HepG2 (cell line): ENCODE measurements at regions not wholly inside any gene's neighbourhood (a gene's known extent, or its start where the extent isn't known, plus 50 kb on each side); places are given as distances from the start of the nearest gene placed in this dataset.

Source experiments
- ATAC-seq: fragments of 200-7000 bp; cut with Tn5 transposase; 3 replicates; pipeline ENCODE4 v1.9.1; 2020; ENCODE audit warnings: mild to moderate bottlenecking, moderate library complexity
- BruUV-seq: library from RNA; stranded (reverse); fragments of 400-500 nt; replicated peaks from 2 replicates; lab custom pipeline; 2021; lab: Mats Ljungman, UMichigan
- CTCF ChIA-PET: fragments of 300-600 bp; formaldehyde crosslinking; extraction: SDS; loops from one replicate; lab custom pipeline; 2021; ENCODE audit warnings: low total read pairs, inconsistent platforms, low intra/inter-chr PET ratio; lab: Yijun Ruan, JAX
- POLR2A ChIA-PET: fragments of 350-600 bp; sonication (Branson Sonifier 250); formaldehyde crosslinking; loops from one replicate; lab custom pipeline; 2020; ENCODE audit warnings: antibody characterized with exemption, inconsistent platforms; lab: Yijun Ruan, JAX
- DNase-seq: peaks from one replicate; pipeline ENCODE4 v3.0.0-alpha.2; 2015; ENCODE audit warnings: low spot score
- FAIRE-seq: peaks from 3 replicates; lab custom pipeline; 2011; peaks lifted over from hg19 to GRCh38; lab: Jason Lieb, UNC
- H2AFZ ChIP-seq: one replicate; pipeline ENCODE4 v1.6.1; 2011; ENCODE audit warnings: low read length, inconsistent platforms
- H3K27ac ChIP-seq: fragments of 300-600 bp; 3 replicates; pipeline ENCODE4 v1.8.0; 2011; ENCODE audit warnings: mixed run types, mild to moderate bottlenecking, mixed read lengths, low read length, inconsistent platforms; ENCODE audit not compliant: insufficient read depth; ENCODE audit errors: extremely low read length
- H3K27me3 ChIP-seq, 2 experiments: fragments of 200-600 bp in 1 of 2; 2 replicates in 1 of 2; 3 replicates in 1 of 2; pipeline versions ENCODE4 v1.6.0 to v1.8.0; 2011; ENCODE audit warnings: low read length in 2 of 2, mild to moderate bottlenecking in 2 of 2, moderate library complexity in 2 of 2, inconsistent platforms in 1 of 2; ENCODE audit not compliant: insufficient read depth in 2 of 2, control insufficient read depth in 1 of 2
- H3K36me3 ChIP-seq, 2 experiments: fragments of 200-600 bp in 1 of 2; replicated peaks in 1 of 2; 2 replicates in 1 of 2; 3 replicates in 1 of 2; pipeline versions ENCODE4 v1.5.1 to v1.8.0; 2011; ENCODE audit warnings: low read length in 2 of 2, inconsistent platforms in 1 of 2; ENCODE audit not compliant: insufficient read depth in 2 of 2, control insufficient read depth in 1 of 2
- H3K4me1 ChIP-seq: 2 replicates; pipeline ENCODE4 v1.5.1; 2012; ENCODE audit warnings: low read length, inconsistent platforms; ENCODE audit not compliant: insufficient read depth
- H3K4me2 ChIP-seq: 2 replicates; pipeline ENCODE4 v1.6.0; 2011; ENCODE audit warnings: low read depth, low read length, inconsistent platforms
- H3K4me3 ChIP-seq, 3 experiments: fragments of 200-600 bp in 1 of 3; sonication (generic), shearing (Covaris generic) in 1 of 3; replicated peaks in 1 of 3; 2 replicates each; pipeline ENCODE4 v1.5.1; 2011 to 2016; ENCODE audit warnings: low read length in 3 of 3, inconsistent platforms in 2 of 3, low read depth in 2 of 3, mild to moderate bottlenecking in 2 of 3, control low read depth in 1 of 3, mixed read lengths in 1 of 3; ENCODE audit not compliant: insufficient read depth in 1 of 3
- H3K79me2 ChIP-seq: one replicate; pipeline ENCODE4 v1.6.1; 2011; ENCODE audit warnings: low read length, inconsistent platforms; ENCODE audit not compliant: insufficient read depth
- H3K9ac ChIP-seq: 2 replicates; pipeline ENCODE4 v1.6.0; 2011; ENCODE audit warnings: mild to moderate bottlenecking, low read depth, low read length, inconsistent platforms; ENCODE audit not compliant: insufficient read depth
- H3K9me3 ChIP-seq: 2 replicates; pipeline ENCODE4 v1.5.1; 2012; ENCODE audit warnings: mild to moderate bottlenecking, low read length
- H4K20me1 ChIP-seq: 2 replicates; pipeline ENCODE4 v1.6.0; 2011; ENCODE audit warnings: inconsistent platforms, mild to moderate bottlenecking, low read length, moderate library complexity; ENCODE audit not compliant: insufficient read depth
- ADNP ChIP-seq: sonication (generic); formaldehyde crosslinking; IDR thresholded peaks from 2 replicates; pipeline ENCODE4 v1.4.0; 2020; ENCODE audit warnings: missing genetic modification reagents
- GTF2F1 ChIP-seq: fragments of 150-350 bp; IDR thresholded peaks from 2 replicates; pipeline ENCODE4 v1.6.1; 2014; ENCODE audit warnings: low read length
- HMGA1 ChIP-seq: sonication (generic); formaldehyde crosslinking; conservative IDR thresholded peaks from 2 replicates; pipeline ENCODE4 v1.4.0; 2020; ENCODE audit warnings: missing genetic modification reagents
- HNF4A ChIP-seq: sonication (generic); formaldehyde crosslinking; IDR thresholded peaks from 2 replicates; pipeline ENCODE4 v1.4.0; 2020; ENCODE audit warnings: missing genetic modification reagents
- RBFOX2 ChIP-seq: fragments of 200-400 bp; formaldehyde crosslinking; IDR thresholded peaks from 2 replicates; pipeline ENCODE4 v1.6.1; 2017; ENCODE audit warnings: low read depth, mild to moderate bottlenecking, low read length
- SNAI1 ChIP-seq: sonication (generic); formaldehyde crosslinking; IDR thresholded peaks from 2 replicates; pipeline ENCODE4 v1.5.0; 2020; ENCODE audit warnings: mild to moderate bottlenecking, missing genetic modification reagents, borderline replicate concordance
- SOX5 ChIP-seq: IDR thresholded peaks from 2 replicates; pipeline ENCODE4 v1.6.1; 2016; ENCODE audit warnings: borderline replicate concordance
- SPEN ChIP-seq: sonication (generic); formaldehyde crosslinking; IDR thresholded peaks from 2 replicates; pipeline ENCODE4 v1.5.1; 2020; ENCODE audit warnings: low read depth, mild to moderate bottlenecking, missing genetic modification reagents
- TAF15 ChIP-seq: fragments of 200-400 bp; formaldehyde crosslinking; IDR thresholded peaks from one replicate; pipeline ENCODE4 v1.6.1; 2018; ENCODE audit warnings: mild to moderate bottlenecking, low read depth, low read length; ENCODE audit not compliant: poor library complexity, severe bottlenecking
- ZNF33B ChIP-seq: sonication (generic); formaldehyde crosslinking; IDR thresholded peaks from 2 replicates; pipeline ENCODE4 v1.5.1; 2020; ENCODE audit warnings: mild to moderate bottlenecking, missing genetic modification reagents
- ZNF570 ChIP-seq: sonication (generic); formaldehyde crosslinking; IDR thresholded peaks from 2 replicates; pipeline ENCODE4 v1.4.0; 2020; ENCODE audit warnings: mild to moderate bottlenecking, missing genetic modification reagents, borderline replicate concordance
- ZNF598 ChIP-seq: sonication (generic); formaldehyde crosslinking; IDR thresholded peaks from 2 replicates; pipeline ENCODE4 v1.5.1; 2020; ENCODE audit warnings: mild to moderate bottlenecking, missing genetic modification reagents, borderline replicate concordance
- WGBS: methylation state at CpG from one replicate; pipeline ENCODE4 v1.1.6; 2017; ENCODE audit warnings: low lambda C conversion rate; 5-methylcytosine and 5-hydroxymethylcytosine counted together
- in situ Hi-C: cut with HindIII; loops from 2 replicates; pipeline ENCODE4 v1.10.0; 2017; ENCODE audit warnings: low pct_unique_long_range_greater_than_20kb; ENCODE audit not compliant: extremely low pct_ligation_motif_present
- intact Hi-C: fragments of 100-400 bp; cut with micrococcal nuclease; formaldehyde crosslinking; loops from one replicate; pipeline ENCODE4 v1.10.0; 2022; ENCODE audit not compliant: unreplicated experiment
- TF ChIP-seq, protein P1 (sequence below): fragments of 450-650 bp; IDR thresholded peaks from 2 replicates; pipeline ENCODE4 v1.6.1; 2017; ENCODE audit warnings: mild to moderate bottlenecking
- TF ChIP-seq, protein P2 (sequence below): sonication (generic); formaldehyde crosslinking; conservative IDR thresholded peaks from 2 replicates; pipeline ENCODE4 v1.8.1; 2023; ENCODE audit warnings: missing genetic modification reagents
- TF ChIP-seq, protein P3 (sequence below): IDR thresholded peaks from 2 replicates; pipeline ENCODE4 v1.6.1; 2016
- TF ChIP-seq, protein P4 (sequence below): sonication (generic); formaldehyde crosslinking; IDR thresholded peaks from 2 replicates; pipeline ENCODE4 v1.8.1; 2023; ENCODE audit warnings: mild to moderate bottlenecking, missing genetic modification reagents, borderline replicate concordance

DNA sequence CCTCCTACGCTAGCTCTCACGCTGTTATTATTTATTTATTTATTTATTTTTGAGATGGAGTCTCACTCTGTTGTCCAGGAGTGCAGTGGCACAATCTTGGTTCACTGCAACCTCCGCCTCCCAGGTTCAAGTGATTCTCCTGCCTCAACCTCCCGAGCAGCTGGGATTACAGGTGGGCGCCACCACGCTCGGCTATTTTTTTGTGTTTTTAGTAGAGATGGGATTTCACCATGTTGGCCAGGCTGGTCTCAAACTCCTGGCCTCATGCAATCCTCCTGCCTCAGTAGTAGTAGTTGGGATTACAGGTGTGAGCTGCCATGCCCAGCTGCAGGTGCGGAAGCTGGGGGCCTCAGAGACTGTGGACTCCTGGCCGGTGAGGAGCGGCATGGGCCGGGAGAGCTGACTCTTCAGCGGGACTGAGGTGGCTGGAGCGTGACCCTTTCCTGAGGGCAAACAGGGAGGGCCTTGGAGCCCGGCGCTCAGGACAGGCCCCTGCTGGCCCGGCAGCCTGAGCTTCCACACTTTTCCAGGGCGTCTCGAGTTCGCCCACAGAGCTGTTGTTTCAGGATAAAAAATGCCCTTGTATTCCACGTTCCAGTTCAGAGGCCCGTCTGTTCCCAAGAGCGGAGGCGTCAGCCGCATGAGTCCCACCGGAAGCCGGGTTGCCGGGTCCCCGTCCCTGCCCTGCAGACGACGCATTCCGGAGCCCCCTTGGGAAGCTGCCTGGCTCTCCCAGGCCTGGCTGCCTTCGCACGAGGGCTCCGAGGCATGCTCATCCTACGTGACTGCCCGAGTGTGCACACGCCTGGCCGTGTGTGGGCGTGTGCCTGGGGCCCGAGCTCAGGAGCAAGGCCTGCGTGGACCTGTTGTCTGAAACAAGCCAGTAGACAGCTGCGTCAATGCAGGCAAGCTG, 126.2 kb downstream of the SIK1 start:
- no peaks in the 10 kb centered on the region for H3K79me2 ChIP-seq
- peaks cover 96% of the 10 kb centered on the region for H3K4me1 ChIP-seq
- no peaks in the 10 kb centered on the region for H4K20me1 ChIP-seq
- no peak overlapping the region; a peak in 1 of 6 replicates for H3K4me3 ChIP-seq
- DNase-seq (no peak), FAIRE-seq (no peak), ATAC-seq (peak; percentile 55)
- H2AFZ ChIP-seq, result no peak overlapping the region
- H3K36me3 ChIP-seq, result no peaks in the 10 kb centered on the region
- in situ Hi-C loops (no loop called here), intact Hi-C loops (no loop called here)
- peak overlapping the region; percentile 4 for H3K4me2 ChIP-seq
- H3K9me3 ChIP-seq, result peaks cover under 1% of the 10 kb centered on the region; the same call in 1 of the 2 replicates
- CTCF ChIA-PET, result no interaction called here
- H3K27ac ChIP-seq, result no peak overlapping the region
- H3K27me3 ChIP-seq, result peaks cover 2 to 26% of the 10 kb centered on the region in 2 experiments; a peak in 4 of 5 replicates
- BruUV-seq, result no TSS peak
- WGBS, result 87% methylated on average over 7 of the region's 42 CpGs
- POLR2A ChIA-PET, result interaction anchor here (0.5 to 3.1 kb wide), 12 partner anchors 11 to 108 kb away, joined by 3 to 39 read pairs (median 4); no protein-coding TSS in a partner anchor
- H3K9ac ChIP-seq, result 0 out of 2 replicates have a peak overlapping the region, but pooled peaks have one; percentile 41
- TF ChIP-seq, protein P1, sequence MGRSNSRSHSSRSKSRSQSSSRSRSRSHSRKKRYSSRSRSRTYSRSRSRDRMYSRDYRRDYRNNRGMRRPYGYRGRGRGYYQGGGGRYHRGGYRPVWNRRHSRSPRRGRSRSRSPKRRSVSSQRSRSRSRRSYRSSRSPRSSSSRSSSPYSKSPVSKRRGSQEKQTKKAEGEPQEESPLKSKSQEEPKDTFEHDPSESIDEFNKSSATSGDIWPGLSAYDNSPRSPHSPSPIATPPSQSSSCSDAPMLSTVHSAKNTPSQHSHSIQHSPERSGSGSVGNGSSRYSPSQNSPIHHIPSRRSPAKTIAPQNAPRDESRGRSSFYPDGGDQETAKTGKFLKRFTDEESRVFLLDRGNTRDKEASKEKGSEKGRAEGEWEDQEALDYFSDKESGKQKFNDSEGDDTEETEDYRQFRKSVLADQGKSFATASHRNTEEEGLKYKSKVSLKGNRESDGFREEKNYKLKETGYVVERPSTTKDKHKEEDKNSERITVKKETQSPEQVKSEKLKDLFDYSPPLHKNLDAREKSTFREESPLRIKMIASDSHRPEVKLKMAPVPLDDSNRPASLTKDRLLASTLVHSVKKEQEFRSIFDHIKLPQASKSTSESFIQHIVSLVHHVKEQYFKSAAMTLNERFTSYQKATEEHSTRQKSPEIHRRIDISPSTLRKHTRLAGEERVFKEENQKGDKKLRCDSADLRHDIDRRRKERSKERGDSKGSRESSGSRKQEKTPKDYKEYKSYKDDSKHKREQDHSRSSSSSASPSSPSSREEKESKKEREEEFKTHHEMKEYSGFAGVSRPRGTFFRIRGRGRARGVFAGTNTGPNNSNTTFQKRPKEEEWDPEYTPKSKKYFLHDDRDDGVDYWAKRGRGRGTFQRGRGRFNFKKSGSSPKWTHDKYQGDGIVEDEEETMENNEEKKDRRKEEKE, result no peak
- TF ChIP-seq ZNF570 (CRISPR knock-in tag), result no peak
- TF ChIP-seq, protein P2, sequence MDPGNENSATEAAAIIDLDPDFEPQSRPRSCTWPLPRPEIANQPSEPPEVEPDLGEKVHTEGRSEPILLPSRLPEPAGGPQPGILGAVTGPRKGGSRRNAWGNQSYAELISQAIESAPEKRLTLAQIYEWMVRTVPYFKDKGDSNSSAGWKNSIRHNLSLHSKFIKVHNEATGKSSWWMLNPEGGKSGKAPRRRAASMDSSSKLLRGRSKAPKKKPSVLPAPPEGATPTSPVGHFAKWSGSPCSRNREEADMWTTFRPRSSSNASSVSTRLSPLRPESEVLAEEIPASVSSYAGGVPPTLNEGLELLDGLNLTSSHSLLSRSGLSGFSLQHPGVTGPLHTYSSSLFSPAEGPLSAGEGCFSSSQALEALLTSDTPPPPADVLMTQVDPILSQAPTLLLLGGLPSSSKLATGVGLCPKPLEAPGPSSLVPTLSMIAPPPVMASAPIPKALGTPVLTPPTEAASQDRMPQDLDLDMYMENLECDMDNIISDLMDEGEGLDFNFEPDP (CRISPR knock-in tag), result 0 out of 2 replicates have a peak, but pooled peaks have one; percentile 85
- peak; percentile 6; the same call in 1 of the 2 replicates for TF ChIP-seq HNF4A (CRISPR knock-in tag)
- TF ChIP-seq RBFOX2, result peak; percentile 45
- TF ChIP-seq, protein P3, sequence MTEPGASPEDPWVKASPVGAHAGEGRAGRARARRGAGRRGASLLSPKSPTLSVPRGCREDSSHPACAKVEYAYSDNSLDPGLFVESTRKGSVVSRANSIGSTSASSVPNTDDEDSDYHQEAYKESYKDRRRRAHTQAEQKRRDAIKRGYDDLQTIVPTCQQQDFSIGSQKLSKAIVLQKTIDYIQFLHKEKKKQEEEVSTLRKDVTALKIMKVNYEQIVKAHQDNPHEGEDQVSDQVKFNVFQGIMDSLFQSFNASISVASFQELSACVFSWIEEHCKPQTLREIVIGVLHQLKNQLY (CRISPR knock-in tag), result 0 out of 2 replicates have a peak, but pooled peaks have one; percentile 16
- peak; percentile 19; the same call in 1 of the 2 replicates for TF ChIP-seq ZNF598 (CRISPR knock-in tag)
- TF ChIP-seq SOX5 (CRISPR knock-in tag), result no peak
- no peak for TF ChIP-seq SNAI1 (CRISPR knock-in tag)
- TF ChIP-seq ZNF33B (CRISPR knock-in tag), result no peak
- TF ChIP-seq GTF2F1, result no peak
- TF ChIP-seq HMGA1 (CRISPR knock-in tag), result no peak
- TF ChIP-seq TAF15, result peak; percentile 39
- TF ChIP-seq, protein P4, sequence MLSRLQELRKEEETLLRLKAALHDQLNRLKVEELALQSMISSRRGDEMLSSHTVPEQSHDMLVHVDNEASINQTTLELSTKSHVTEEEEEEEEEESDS, result no peak
- peak; percentile 39; the same call in 1 of the 2 replicates for TF ChIP-seq SPEN (CRISPR knock-in tag)
- TF ChIP-seq ADNP (CRISPR knock-in tag), result no peak
